IPS-15b (cell line): ENCODE measurements at regions not wholly inside any gene's neighbourhood (a gene's known extent, or its start where the extent isn't known, plus 50 kb on each side); places are given as distances from the start of the nearest gene placed in this dataset.
"Not testable (repeated sequence)": the region's sequence is repeated elsewhere in the genome, so short reads cannot be mapped to it uniquely, and the experiment has no call there.

Experiments used
- H3K27me3 ChIP-seq: one replicate; pipeline ENCODE4 v1.6.1; 2013; ENCODE audit warnings: low read length; ENCODE audit not compliant: control insufficient read depth, insufficient read depth
- H3K36me3 ChIP-seq: one replicate; pipeline ENCODE4 v1.6.1; 2013; ENCODE audit warnings: low read length; ENCODE audit not compliant: control insufficient read depth, insufficient read depth
- H3K4me1 ChIP-seq: one replicate; pipeline ENCODE4 v1.6.1; 2013; ENCODE audit warnings: mild to moderate bottlenecking, low read length; ENCODE audit not compliant: control insufficient read depth, insufficient read depth
- H3K4me3 ChIP-seq: one replicate; pipeline ENCODE4 v1.5.1; 2013; ENCODE audit warnings: low read depth, low read length
- H3K9ac ChIP-seq: one replicate; pipeline ENCODE4 v1.6.1; 2013; ENCODE audit warnings: low read depth, mild to moderate bottlenecking, low read length
- H3K9me3 ChIP-seq: one replicate; pipeline ENCODE4 v1.6.1; 2013; ENCODE audit warnings: mild to moderate bottlenecking, low read length; ENCODE audit not compliant: control insufficient read depth, insufficient read depth

GRCh38 chr12:93089805-93090569 is 160.9 kb upstream of the EEA1 start:
- no peaks in the 10 kb centered on the region for H3K27me3 ChIP-seq
- no peak overlapping the region for H3K9ac ChIP-seq
- H3K4me3 ChIP-seq = no peak overlapping the region
- H3K36me3 ChIP-seq = no peaks in the 10 kb centered on the region
- peaks cover 8% of the 10 kb centered on the region for H3K4me1 ChIP-seq
- no peaks in the 10 kb centered on the region for H3K9me3 ChIP-seq

- Histone ChIP-seq H3K4me3 (no peak overlapping the region), H3K4me1 (peaks cover 8% of the 10 kb centered on the region), H3K27me3 (no peaks in the 10 kb centered on the region), H3K9me3 (no peaks in the 10 kb centered on the region), H3K9ac (no peak overlapping the region), H3K36me3 (no peaks in the 10 kb centered on the region)
Measured at GRCh38 chr12:93090731-93091172, 161.7 kb upstream of the EEA1 start.

GRCh38 chr12:93091886-93092648 is 163.0 kb upstream of the EEA1 start:
- H3K4me1 ChIP-seq = peaks cover 8% of the 10 kb centered on the region
- H3K27me3 ChIP-seq = no peaks in the 10 kb centered on the region
- no peaks in the 10 kb centered on the region for H3K9me3 ChIP-seq
- no peak overlapping the region for H3K4me3 ChIP-seq
- no peak overlapping the region for H3K9ac ChIP-seq
- no peaks in the 10 kb centered on the region for H3K36me3 ChIP-seq

DNA sequence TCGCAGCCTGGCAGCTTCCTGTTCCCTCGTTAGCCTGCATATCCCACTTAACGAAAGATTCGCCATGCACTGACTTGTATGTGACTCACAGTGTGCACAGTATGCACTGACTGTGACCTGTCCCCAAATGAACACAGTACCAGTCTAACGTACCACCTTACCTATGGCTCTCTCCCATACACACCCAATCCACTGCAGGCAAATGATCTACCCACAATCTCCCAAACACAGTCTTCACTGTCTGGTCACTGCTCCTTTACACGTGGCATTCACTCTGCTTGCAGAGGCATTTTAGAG is 163.5 kb upstream of the EEA1 start:
- Histone ChIP-seq H3K36me3 (no peaks in the 10 kb centered on the region), H3K4me3 (no peak overlapping the region), H3K4me1 (peaks cover 8% of the 10 kb centered on the region), H3K27me3 (no peaks in the 10 kb centered on the region), H3K9me3 (no peaks in the 10 kb centered on the region), H3K9ac (no peak overlapping the region)

DNA sequence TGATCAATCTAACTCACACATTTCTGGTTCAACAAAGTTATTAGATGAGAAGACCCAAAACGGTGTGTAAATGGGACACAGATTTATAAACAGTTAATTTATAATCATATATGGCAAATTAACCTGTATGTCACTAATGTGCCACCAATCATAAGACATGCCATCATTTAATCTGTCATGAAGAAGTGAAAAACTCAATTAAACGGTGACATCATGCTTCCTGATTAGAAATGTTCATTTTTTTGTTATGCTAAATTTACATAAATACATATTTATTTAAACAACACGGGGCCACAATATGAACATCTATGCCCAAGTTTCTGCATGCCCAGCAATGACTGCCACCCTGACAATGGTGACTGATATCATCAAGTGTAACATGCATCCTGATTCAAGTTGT is 164.1 kb upstream of the EEA1 start:
- H3K4me1 ChIP-seq = peaks cover 3% of the 10 kb centered on the region
- H3K4me3 ChIP-seq = no peak overlapping the region
- no peaks in the 10 kb centered on the region for H3K36me3 ChIP-seq
- H3K9me3 ChIP-seq = no peaks in the 10 kb centered on the region
- H3K9ac ChIP-seq = no peak overlapping the region
- H3K27me3 ChIP-seq = no peaks in the 10 kb centered on the region

DNA sequence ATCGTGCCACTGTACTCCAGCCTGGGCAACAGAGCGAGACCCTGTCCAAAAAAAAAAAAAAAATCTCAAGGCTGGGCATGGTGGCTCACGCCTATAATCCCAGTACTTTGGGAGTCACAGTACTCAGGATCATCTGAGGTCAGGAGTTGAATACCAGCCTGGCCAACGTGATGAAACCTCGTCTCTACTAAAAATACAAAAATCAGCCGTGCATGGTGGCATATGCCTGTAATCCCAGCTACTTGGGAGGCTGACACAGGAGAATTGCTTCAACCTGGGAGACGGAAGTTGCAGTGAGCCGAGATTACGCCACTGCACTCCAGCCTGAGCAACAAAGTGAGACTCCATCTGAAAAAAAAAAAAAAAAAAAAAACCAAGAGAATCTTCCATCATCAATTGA is 165.1 kb upstream of the EEA1 start:
- not testable (repeated sequence) for H3K9me3 ChIP-seq, H3K4me1 ChIP-seq, H3K4me3 ChIP-seq, H3K9ac ChIP-seq, H3K36me3 ChIP-seq, H3K27me3 ChIP-seq

DNA sequence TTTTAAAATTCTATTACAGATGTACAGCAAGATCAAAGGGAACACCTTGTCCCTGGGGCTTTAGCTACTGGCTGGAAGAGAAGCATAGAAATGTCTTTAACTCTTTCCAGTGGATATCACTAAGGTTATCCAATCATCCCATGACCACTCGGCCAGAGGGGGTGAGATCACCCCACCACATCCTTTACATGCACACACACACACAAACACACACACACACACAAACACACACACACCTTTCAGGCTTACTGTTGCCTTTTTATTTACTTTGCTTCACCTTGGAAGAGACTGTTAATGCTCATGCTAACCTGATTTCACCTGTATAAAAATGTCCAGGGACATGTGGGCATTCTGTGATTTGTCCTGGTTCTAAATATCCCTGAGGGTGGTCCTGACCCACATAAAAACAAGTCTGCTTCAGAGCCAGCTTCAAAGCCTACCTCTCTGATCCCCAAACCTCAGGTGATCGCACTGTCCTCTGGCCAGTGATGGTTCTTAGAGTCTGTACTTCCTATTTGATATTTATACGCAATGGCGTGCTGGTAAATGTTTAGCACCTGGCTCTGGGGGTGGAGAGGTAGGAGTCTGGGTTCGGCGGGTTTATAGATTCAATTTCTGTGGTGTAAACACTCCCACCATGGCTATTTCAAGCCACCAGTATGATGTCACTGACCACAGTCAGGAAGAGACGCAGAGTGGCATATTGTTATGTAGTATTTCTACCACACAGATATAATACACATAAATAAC is 166.1 kb upstream of the EEA1 start:
- H3K4me1 ChIP-seq = no peaks in the 10 kb centered on the region

DNA sequence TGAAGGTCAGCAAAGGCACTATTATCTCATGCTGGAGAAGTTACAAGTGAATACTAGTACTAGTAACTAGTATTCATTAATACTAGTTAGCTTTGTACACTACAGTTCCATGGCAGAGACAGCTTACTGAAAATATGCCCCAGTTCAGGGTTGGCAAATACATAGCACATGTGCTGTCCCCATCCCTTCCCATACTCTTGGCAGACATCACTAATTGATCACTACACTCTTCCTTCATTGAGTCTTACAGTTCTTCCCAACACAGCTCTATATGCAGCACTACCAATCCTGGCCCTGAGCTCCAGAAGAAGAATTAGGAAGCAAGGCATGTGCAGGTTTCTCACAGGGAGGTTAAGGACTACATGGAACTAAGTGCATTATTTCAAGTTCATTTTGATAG is 168.3 kb upstream of the EEA1 start:
- Histone ChIP-seq H3K9ac (no peak overlapping the region), H3K27me3 (no peaks in the 10 kb centered on the region), H3K4me1 (no peaks in the 10 kb centered on the region), H3K36me3 (no peaks in the 10 kb centered on the region), H3K4me3 (no peak overlapping the region), H3K9me3 (no peaks in the 10 kb centered on the region)

More for the DNA sequence above, 166.1 kb upstream of the EEA1 start:
- Histone ChIP-seq H3K36me3 (no peaks in the 10 kb centered on the region), H3K9me3 (no peaks in the 10 kb centered on the region), H3K4me3 (no peak overlapping the region), H3K27me3 (no peaks in the 10 kb centered on the region), H3K9ac (no peak overlapping the region)

GRCh38 chr12:93098077-93098476 is 169.0 kb upstream of the EEA1 start:
- no peaks in the 10 kb centered on the region for H3K36me3 ChIP-seq
- no peaks in the 10 kb centered on the region for H3K9me3 ChIP-seq
- H3K9ac ChIP-seq = no peak overlapping the region
- H3K4me1 ChIP-seq = no peaks in the 10 kb centered on the region
- no peak overlapping the region for H3K4me3 ChIP-seq
- H3K27me3 ChIP-seq = no peaks in the 10 kb centered on the region

- H3K27me3 ChIP-seq = no peaks in the 10 kb centered on the region
- H3K36me3 ChIP-seq = no peaks in the 10 kb centered on the region
- H3K9me3 ChIP-seq = no peaks in the 10 kb centered on the region
- no peak overlapping the region for H3K9ac ChIP-seq
- H3K4me1 ChIP-seq = no peaks in the 10 kb centered on the region
- H3K4me3 ChIP-seq = no peak overlapping the region
Measured at GRCh38 chr12:93099792-93100191, 170.7 kb upstream of the EEA1 start.

DNA sequence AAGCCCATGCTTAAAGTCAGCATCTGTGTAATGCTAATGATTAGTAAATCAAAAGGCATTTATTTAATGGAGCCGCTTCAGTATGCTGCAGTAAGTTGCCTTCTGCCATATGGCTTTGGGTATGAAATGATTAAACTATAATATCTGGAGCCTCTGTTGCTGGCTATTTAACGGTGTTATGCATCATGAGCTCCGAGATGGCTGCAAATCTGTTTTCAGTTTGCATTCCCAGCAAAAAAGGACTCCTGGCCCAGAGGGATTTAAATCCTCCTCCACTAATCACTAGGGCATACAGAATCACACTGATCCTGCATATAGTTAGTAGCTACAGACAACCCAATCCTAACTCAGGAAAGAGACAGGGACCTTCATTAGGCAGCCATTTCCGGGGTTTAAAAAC is 171.5 kb upstream of the EEA1 start:
- Histone ChIP-seq H3K4me1 (no peaks in the 10 kb centered on the region), H3K9me3 (no peaks in the 10 kb centered on the region), H3K36me3 (no peaks in the 10 kb centered on the region), H3K9ac (no peak overlapping the region), H3K4me3 (no peak overlapping the region), H3K27me3 (no peaks in the 10 kb centered on the region)

DNA sequence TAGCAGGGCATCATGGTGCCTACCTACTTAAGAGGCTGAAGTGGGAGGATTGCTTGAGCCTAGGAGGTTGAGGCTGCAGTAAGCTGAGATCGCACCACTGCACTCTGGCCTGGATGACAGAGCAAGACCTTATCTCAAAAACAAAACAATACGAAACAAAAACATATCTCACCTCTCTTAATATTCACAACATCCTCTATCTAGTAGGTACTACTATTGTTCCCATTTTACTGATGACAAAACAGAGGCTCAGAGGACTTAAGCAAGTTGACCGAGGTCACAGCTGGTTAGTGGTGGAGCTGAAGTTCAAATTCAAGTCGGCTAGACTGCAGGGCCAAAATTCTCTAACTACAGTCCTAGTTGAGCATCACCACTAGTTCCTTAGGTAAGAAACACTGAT is 172.3 kb upstream of the EEA1 start:
- H3K4me1 ChIP-seq = no peaks in the 10 kb centered on the region
- no peak overlapping the region for H3K9ac ChIP-seq
- no peaks in the 10 kb centered on the region for H3K9me3 ChIP-seq
- no peaks in the 10 kb centered on the region for H3K27me3 ChIP-seq
- H3K4me3 ChIP-seq = no peak overlapping the region
- H3K36me3 ChIP-seq = no peaks in the 10 kb centered on the region
